H9 (cell line): ENCODE measurements at regions not wholly inside any gene's neighbourhood (a gene's known extent, or its start where the extent isn't known, plus 50 kb on each side); places are given as distances from the start of the nearest gene placed in this dataset.

Experiments used
- DNase-seq: peaks from one replicate; pipeline ENCODE4 v3.0.0-alpha.2; 2017
- H2AFZ ChIP-seq: one replicate; pipeline ENCODE4 v1.6.1; 2013; ENCODE audit warnings: mild to moderate bottlenecking, low read length, control low read depth, moderate library complexity
- H2AK5ac ChIP-seq: 2 replicates; pipeline ENCODE4 v1.6.1; 2013; ENCODE audit warnings: low read length, control low read depth, mixed read lengths; ENCODE audit not compliant: insufficient read length
- H2BK120ac ChIP-seq: one replicate; pipeline ENCODE4 v1.6.1; 2013; ENCODE audit warnings: low read depth, mild to moderate bottlenecking, low read length, control low read depth, inconsistent platforms; ENCODE audit not compliant: poor library complexity, severe bottlenecking
- H2BK12ac ChIP-seq: 2 replicates; pipeline ENCODE4 v1.6.1; 2013; ENCODE audit warnings: low read length, control low read depth, mixed read lengths, low read depth; ENCODE audit not compliant: insufficient read length
- H2BK15ac ChIP-seq: 2 replicates; pipeline ENCODE4 v1.6.1; 2013; ENCODE audit warnings: low read depth, low read length, control low read depth
- H2BK20ac ChIP-seq: one replicate; pipeline ENCODE4 v1.6.1; 2013; ENCODE audit warnings: low read depth, mild to moderate bottlenecking, low read length, control low read depth, inconsistent platforms; ENCODE audit not compliant: poor library complexity, severe bottlenecking
- H2BK5ac ChIP-seq: 2 replicates; pipeline ENCODE4 v1.6.1; 2013; ENCODE audit warnings: low read length, control low read depth, mixed read lengths; ENCODE audit not compliant: insufficient read length
- H3K14ac ChIP-seq: 2 replicates; pipeline ENCODE4 v1.6.1; 2013; ENCODE audit warnings: low read length, control low read depth; ENCODE audit not compliant: insufficient read depth
- H3K18ac ChIP-seq: 2 replicates; pipeline ENCODE4 v1.6.1; 2013; ENCODE audit warnings: low read depth, mild to moderate bottlenecking, mixed read lengths, low read length, control low read depth; ENCODE audit not compliant: insufficient read length
- H3K23ac ChIP-seq: 2 replicates; pipeline ENCODE4 v1.6.1; 2013; ENCODE audit warnings: low read length, control low read depth, mixed read lengths, low read depth; ENCODE audit not compliant: insufficient read length
- H3K23me2 ChIP-seq: 2 replicates; pipeline ENCODE4 v1.6.1; 2013; ENCODE audit warnings: low read depth, mild to moderate bottlenecking, mixed read lengths, low read length, control low read depth; ENCODE audit not compliant: insufficient read length, poor library complexity, severe bottlenecking
- H3K27ac ChIP-seq: 2 replicates; pipeline ENCODE4 v1.5.1; 2013; ENCODE audit warnings: low read length, control low read depth, mixed read lengths, low read depth; ENCODE audit not compliant: insufficient read length
- H3K27me3 ChIP-seq: 2 replicates; pipeline ENCODE4 v1.6.1; 2013; ENCODE audit warnings: low read length, control low read depth, inconsistent platforms; ENCODE audit not compliant: insufficient read depth
- H3K4ac ChIP-seq: 2 replicates; pipeline ENCODE4 v1.6.1; 2013; ENCODE audit warnings: low read depth, mild to moderate bottlenecking, control low read depth, inconsistent platforms, low read length, moderate library complexity
- H3K4me1 ChIP-seq: 2 replicates; pipeline ENCODE4 v1.6.1; 2013; ENCODE audit warnings: low read length, control low read depth, inconsistent platforms; ENCODE audit not compliant: insufficient read depth
- H3K4me2 ChIP-seq: 2 replicates; pipeline ENCODE4 v1.6.1; 2013; ENCODE audit warnings: low read length, control low read depth, mixed read lengths; ENCODE audit not compliant: insufficient read length, insufficient read depth
- H3K56ac ChIP-seq: 2 replicates; pipeline ENCODE4 v1.6.1; 2013; ENCODE audit warnings: low read depth, mild to moderate bottlenecking, mixed read lengths, low read length, control low read depth; ENCODE audit not compliant: insufficient read length
- H3K79me1 ChIP-seq: 2 replicates; pipeline ENCODE4 v1.6.1; 2013; ENCODE audit warnings: low read depth, mild to moderate bottlenecking, moderate library complexity, low read length, control low read depth, inconsistent platforms; ENCODE audit not compliant: insufficient read depth, poor library complexity, severe bottlenecking
- H3K79me2 ChIP-seq: 2 replicates; pipeline ENCODE4 v1.6.1; 2013; ENCODE audit warnings: low read length, control low read depth, inconsistent platforms; ENCODE audit not compliant: insufficient read depth
- H3K9ac ChIP-seq: 2 replicates; pipeline ENCODE4 v1.6.1; 2013; ENCODE audit warnings: low read length, control low read depth, mixed read lengths; ENCODE audit not compliant: insufficient read length; ENCODE audit errors: extremely low read depth
- H3K9me3 ChIP-seq: one replicate; pipeline ENCODE4 v1.6.1; 2013; ENCODE audit warnings: low read depth, low read length, inconsistent platforms; ENCODE audit not compliant: control insufficient read depth
- H3T11ph ChIP-seq: one replicate; pipeline ENCODE4 v1.6.1; 2013; ENCODE audit warnings: mild to moderate bottlenecking, low read length, control low read depth, inconsistent platforms
- H4K20me1 ChIP-seq: one replicate; pipeline ENCODE4 v1.6.1; 2013; ENCODE audit not compliant: control insufficient read depth, insufficient read length, insufficient read depth
- H4K5ac ChIP-seq: 2 replicates; pipeline ENCODE4 v1.6.1; 2013; ENCODE audit warnings: low read depth, mild to moderate bottlenecking, mixed read lengths, low read length, control low read depth; ENCODE audit not compliant: insufficient read length
- H4K8ac ChIP-seq: replicated peaks from 2 replicates; pipeline ENCODE4 v1.6.1; 2013; ENCODE audit warnings: low read length, control low read depth, mixed read lengths, low read depth; ENCODE audit not compliant: insufficient read length
- H4K91ac ChIP-seq: 2 replicates; pipeline ENCODE4 v1.6.1; 2013; ENCODE audit warnings: low read depth, mild to moderate bottlenecking, moderate library complexity, mixed read lengths, low read length, control low read depth; ENCODE audit not compliant: insufficient read length
- H3K27ac Mint-ChIP-seq, 3 experiments: 2 replicates in 2 of 3; 3 replicates in 1 of 3; pipeline ENCODE4 v1.8.0; 2020 to 2021; ENCODE audit warnings: mixed read lengths in 3 of 3, mild to moderate bottlenecking in 1 of 3, moderate library complexity in 1 of 3
- H3K27me3 Mint-ChIP-seq: 2 replicates; pipeline ENCODE4 v1.8.0; 2021; ENCODE audit warnings: low read depth, mild to moderate bottlenecking, moderate library complexity, mixed read lengths
- H3K36me3 Mint-ChIP-seq, 3 experiments: 2 replicates in 2 of 3; 3 replicates in 1 of 3; pipeline ENCODE4 v1.8.0; 2020 to 2021; ENCODE audit warnings: low read depth in 3 of 3, mixed read lengths in 3 of 3; ENCODE audit not compliant: insufficient read depth in 1 of 3
- H3K4me1 Mint-ChIP-seq, 2 experiments: 2 replicates each; pipeline ENCODE4 v1.8.0; 2020; ENCODE audit warnings: mixed read lengths in 2 of 2
- H3K4me3 Mint-ChIP-seq, 2 experiments: 2 replicates in 1 of 2; 3 replicates in 1 of 2; pipeline ENCODE4 v1.8.0; 2020 to 2021; ENCODE audit warnings: mild to moderate bottlenecking in 2 of 2, mixed read lengths in 2 of 2, moderate library complexity in 1 of 2
- H3K9me3 Mint-ChIP-seq, 2 experiments: 2 replicates in 1 of 2; 3 replicates in 1 of 2; pipeline ENCODE4 v1.8.0; 2020; ENCODE audit warnings: mild to moderate bottlenecking in 2 of 2, mixed read lengths in 2 of 2, moderate library complexity in 1 of 2
- CTCF ChIP-seq: fragments of 200-600 bp; sonication (generic); conservative IDR thresholded peaks from 3 replicates; pipeline ENCODE4 v1.8.0; 2021; ENCODE audit warnings: antibody characterized with exemption, mild to moderate bottlenecking
- WGBS: extraction: QIAGEN DNeasy Blood & Tissue Kit; methylation state at CpG from one replicate; pipeline ENCODE4 v1.1.7; 2013; ENCODE audit warnings: missing lambda C conversion rate, low lambda C conversion rate, mixed read lengths; ENCODE audit not compliant: insufficient read length; ENCODE audit errors: extremely low coverage; 5-methylcytosine and 5-hydroxymethylcytosine counted together

GRCh38 chrX:83004012-83004411, 504.1 kb upstream of the POU3F4 start:
- no peaks in the 10 kb centered on the region for H3K9me3 ChIP-seq
- H3K9ac ChIP-seq, result no peak overlapping the region
- no peak overlapping the region for H4K8ac ChIP-seq
- Mint-ChIP-seq H3K27ac (no peak overlapping the region), H3K36me3 (0 out of 7 replicates have a peak, but pooled peaks cover 0 to 4% (median 0%) of the 10 kb centered on the region in 3 experiments), H3K9me3 (peaks cover 53 to 60% of the 10 kb centered on the region in 2 experiments), H3K27me3 (no peaks in the 10 kb centered on the region), H3K4me1 (no peaks in the 10 kb centered on the region), H3K4me3 (no peak overlapping the region)
- H3K14ac ChIP-seq, result no peak overlapping the region
- H3K27me3 ChIP-seq, result no peaks in the 10 kb centered on the region
- no peak overlapping the region for H3T11ph ChIP-seq
- H4K91ac ChIP-seq, result no peak overlapping the region
- H4K20me1 ChIP-seq, result no peaks in the 10 kb centered on the region
- no peak overlapping the region for H3K4ac ChIP-seq
- H2BK20ac ChIP-seq, result no peak overlapping the region
- no peaks in the 10 kb centered on the region; the same call in 1 of the 2 replicates for H3K4me1 ChIP-seq
- no peak overlapping the region for H3K23ac ChIP-seq
- H2BK120ac ChIP-seq, result no peak overlapping the region
- H2BK12ac ChIP-seq, result no peak overlapping the region
- H3K79me1 ChIP-seq, result no peaks in the 10 kb centered on the region
- no peak overlapping the region for H2AFZ ChIP-seq
- H3K27ac ChIP-seq, result no peak overlapping the region
- TF ChIP-seq CTCF, result no peak
- H2BK15ac ChIP-seq, result no peak overlapping the region
- H3K56ac ChIP-seq, result no peak overlapping the region
- H3K4me2 ChIP-seq, result no peak overlapping the region
- WGBS, result 100% methylated on average over 1 of the region's 1 CpG
- H4K5ac ChIP-seq, result no peak overlapping the region
- H2BK5ac ChIP-seq, result no peak overlapping the region
- no peak overlapping the region for H3K18ac ChIP-seq
- no peaks in the 10 kb centered on the region for H3K79me2 ChIP-seq
- no peak overlapping the region for H2AK5ac ChIP-seq
- no peaks in the 10 kb centered on the region for H3K23me2 ChIP-seq
- DNase-seq, result no peak
